ENCODE measurements at regions not wholly inside any gene's neighbourhood (a gene's known extent, or its start where the extent isn't known, plus 50 kb on each side); places are given as distances from the start of the nearest gene placed in this dataset.
"Not testable (repeated sequence)": the region's sequence is repeated elsewhere in the genome, so short reads cannot be mapped to it uniquely, and the experiment has no call there.

- Histone ChIP-seq H3K27ac (ENCODE audit: low read depth in 1 of 2, low read length in 1 of 2) (no peak overlapping the region), H3K4me3 (no peak overlapping the region), H3K27me3 (ENCODE audit: control insufficient read depth in 3 of 3, insufficient read depth in 3 of 3, low read length in 2 of 3) (no peaks in the 10 kb centered on the region), H3K9ac (ENCODE audit: insufficient read depth in 1 of 2, low read length in 2 of 2) (no peak overlapping the region), H3K9me3 (ENCODE audit: control insufficient read depth in 4 of 4, insufficient read depth in 3 of 4, low read length in 3 of 4) (peaks cover 0 to 9% (median 1%) of the 10 kb centered on the region in 4 donors), H3K36me3 (ENCODE audit: control insufficient read depth in 4 of 4, insufficient read depth in 4 of 4, low read length in 4 of 4) (no peaks in the 10 kb centered on the region), H3K4me1 (ENCODE audit: control insufficient read depth in 5 of 5, insufficient read depth in 5 of 5, low read length in 5 of 5) (peaks cover 0 to 37% (median 9%) of the 10 kb centered on the region in 5 donors)
- 94 to 95% methylated on average over 4 of the region's 4 CpGs for whole genome bisulfite sequencing, 2 donors
- ATAC-seq (ENCODE audit: insufficient read depth, low FRiP score) (no peak), DNase-seq (no peak)
- no peak for TF ChIP-seq CTCF (IDR thresholded peaks at IDR 0.05; ENCODE audit: control extremely low read depth, extremely low read depth)
These were observed 306.5 kb upstream of the RPS23 start for GRCh38 chr5:82584631-82585030.

- H3K4me3 ChIP-seq; H3K27me3 ChIP-seq (ENCODE audit: control insufficient read depth in 3 of 3, insufficient read depth in 3 of 3, low read length in 2 of 3); H3K36me3 ChIP-seq (ENCODE audit: control insufficient read depth in 4 of 4, insufficient read depth in 4 of 4, low read length in 4 of 4); ATAC-seq (ENCODE audit: insufficient read depth, low FRiP score); H3K27ac ChIP-seq (ENCODE audit: low read depth in 1 of 2, low read length in 1 of 2); H3K9me3 ChIP-seq (ENCODE audit: control insufficient read depth in 4 of 4, insufficient read depth in 3 of 4, low read length in 3 of 4); H3K9ac ChIP-seq (ENCODE audit: insufficient read depth in 1 of 2, low read length in 2 of 2); DNase-seq: not testable (repeated sequence)
- WGBS, 2 donors = 96 to 97% methylated on average over 6 of the region's 6 CpGs
- peaks cover 0 to 37% (median 9%) of the 10 kb centered on the region in 5 donors for H3K4me1 ChIP-seq (ENCODE audit: control insufficient read depth in 5 of 5, insufficient read depth in 5 of 5, low read length in 5 of 5)
These were observed 305.2 kb upstream of the RPS23 start for GRCh38 chr5:82583331-82583730.

GRCh38 chr5:82564963-82565362, 286.8 kb upstream of the RPS23 start:
- ATAC-seq (ENCODE audit: insufficient read depth, low FRiP score) (no peak), DNase-seq (no peak)
- WGBS, 2 donors = 92 to 100% methylated on average over 1 of the region's 1 CpG

GRCh38 chr5:82563745-82564144, 285.6 kb upstream of the RPS23 start:
- Histone ChIP-seq H3K27ac (ENCODE audit: low read depth in 1 of 2, low read length in 1 of 2) (no peak overlapping the region), H3K9me3 (ENCODE audit: control insufficient read depth in 4 of 4, insufficient read depth in 3 of 4, low read length in 3 of 4) (peaks cover 0 to 3% (median 0%) of the 10 kb centered on the region in 4 donors), H3K36me3 (ENCODE audit: control insufficient read depth in 4 of 4, insufficient read depth in 4 of 4, low read length in 4 of 4) (no peaks in the 10 kb centered on the region), H3K4me1 (ENCODE audit: control insufficient read depth in 5 of 5, insufficient read depth in 5 of 5, low read length in 5 of 5) (peaks cover 0 to 13% (median 0%) of the 10 kb centered on the region in 5 donors), H3K9ac (ENCODE audit: insufficient read depth in 1 of 2, low read length in 2 of 2) (no peak overlapping the region), H3K4me3 (no peak overlapping the region), H3K27me3 (ENCODE audit: control insufficient read depth in 3 of 3, insufficient read depth in 3 of 3, low read length in 2 of 3) (no peaks in the 10 kb centered on the region)
- DNase-seq (no peak), ATAC-seq (ENCODE audit: insufficient read depth, low FRiP score) (no peak)
- no peak for TF ChIP-seq CTCF (IDR thresholded peaks at IDR 0.05; ENCODE audit: control extremely low read depth, extremely low read depth)

More at GRCh38 chr5:82564963-82565362, 286.8 kb upstream of the RPS23 start:
- peaks cover 0 to 3% (median 0%) of the 10 kb centered on the region in 4 donors for H3K9me3 ChIP-seq (ENCODE audit: control insufficient read depth in 4 of 4, insufficient read depth in 3 of 4, low read length in 3 of 4)
- no peak overlapping the region for H3K4me3 ChIP-seq
- H3K27ac ChIP-seq (ENCODE audit: low read depth in 1 of 2, low read length in 1 of 2) = no peak overlapping the region
- H3K9ac ChIP-seq (ENCODE audit: insufficient read depth in 1 of 2, low read length in 2 of 2) = no peak overlapping the region
- no peaks in the 10 kb centered on the region for H3K27me3 ChIP-seq (ENCODE audit: control insufficient read depth in 3 of 3, insufficient read depth in 3 of 3, low read length in 2 of 3)
- TF ChIP-seq CTCF (IDR thresholded peaks at IDR 0.05; ENCODE audit: control extremely low read depth, extremely low read depth) = no peak
- H3K4me1 ChIP-seq (ENCODE audit: control insufficient read depth in 5 of 5, insufficient read depth in 5 of 5, low read length in 5 of 5) = peaks cover 0 to 13% (median 0%) of the 10 kb centered on the region in 5 donors
- H3K36me3 ChIP-seq (ENCODE audit: control insufficient read depth in 4 of 4, insufficient read depth in 4 of 4, low read length in 4 of 4) = no peaks in the 10 kb centered on the region
